ENCODE measurements at regions not wholly inside any gene's neighbourhood (a gene's known extent, or its start where the extent isn't known, plus 50 kb on each side); places are given as distances from the start of the nearest gene placed in this dataset.
A peak's percentile ranks its signal among the peaks of the same experiment; 100 is the strongest.

DNA sequence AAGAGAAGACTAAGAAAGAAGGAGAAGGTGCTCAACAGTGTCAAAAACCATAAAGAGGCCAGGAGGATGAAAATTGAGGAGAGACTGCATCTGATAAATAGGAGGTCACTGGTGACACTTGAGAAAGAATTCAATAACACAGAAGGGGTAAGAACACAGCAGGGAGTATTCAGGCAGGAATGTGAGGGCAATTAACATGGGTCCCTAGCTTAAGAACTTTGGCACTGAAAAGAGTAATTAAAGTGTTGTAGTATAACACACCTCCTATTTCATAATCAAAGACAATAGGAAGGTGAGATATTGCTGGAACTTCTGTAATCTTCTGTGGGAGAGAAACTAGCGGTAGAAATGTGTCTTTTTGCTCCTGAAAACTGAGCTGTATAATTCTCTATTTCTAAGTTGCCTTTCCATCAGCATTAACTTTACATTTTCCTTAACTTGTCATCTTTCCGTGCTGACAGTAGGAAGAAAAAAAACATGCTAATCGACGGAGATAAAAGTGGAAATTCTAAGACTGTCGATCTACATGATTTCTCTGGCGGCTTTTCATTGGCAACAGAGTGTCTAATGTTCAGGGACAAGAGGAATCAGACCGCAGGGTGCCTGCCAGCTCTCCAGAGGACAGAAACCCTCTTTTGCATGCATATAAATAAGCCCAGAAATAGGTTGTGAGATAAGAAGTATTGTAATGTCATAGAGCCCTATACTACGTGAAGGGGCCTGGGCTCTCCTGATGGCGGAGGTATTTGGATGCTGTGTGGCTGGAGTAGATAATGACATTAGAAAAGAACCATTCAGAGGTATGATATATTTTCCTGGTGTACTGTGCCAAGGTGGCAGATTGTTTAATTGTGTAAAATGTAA, 147.9 kb upstream of the GAP43 start:
- DNase-seq (ENCODE audit: low spot score), result no peak

DNA sequence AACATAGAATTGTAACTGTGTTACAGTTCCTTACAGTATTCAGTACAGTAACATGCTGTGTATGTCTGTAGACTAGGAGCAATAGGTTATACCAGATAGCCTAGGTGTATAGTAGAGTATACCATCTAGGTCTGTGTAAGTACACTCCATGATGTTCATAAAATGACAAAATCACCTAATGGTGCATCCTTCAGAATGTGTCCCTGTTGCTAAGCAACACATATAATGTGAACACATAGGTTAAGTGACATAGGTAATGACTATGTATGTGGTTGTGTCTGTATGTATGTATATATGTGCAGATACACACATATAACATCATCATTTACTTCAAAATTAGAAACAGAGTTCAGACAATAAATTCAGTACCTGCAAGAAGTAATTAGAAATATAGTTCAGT, 146.8 kb upstream of the GAP43 start:
- DNase-seq (ENCODE audit: low spot score), result no peak

GRCh38 chr3:115478359-115478758, 145.0 kb upstream of the GAP43 start:
- DNase-seq (ENCODE audit: low spot score), result no peak

- no peak for DNase-seq (ENCODE audit: low spot score)
Observed at GRCh38 chr3:115486880-115487279, 136.4 kb upstream of the GAP43 start.

GRCh38 chr3:115487968-115488367, 135.3 kb upstream of the GAP43 start:
- no peak for DNase-seq (ENCODE audit: low spot score)

DNA sequence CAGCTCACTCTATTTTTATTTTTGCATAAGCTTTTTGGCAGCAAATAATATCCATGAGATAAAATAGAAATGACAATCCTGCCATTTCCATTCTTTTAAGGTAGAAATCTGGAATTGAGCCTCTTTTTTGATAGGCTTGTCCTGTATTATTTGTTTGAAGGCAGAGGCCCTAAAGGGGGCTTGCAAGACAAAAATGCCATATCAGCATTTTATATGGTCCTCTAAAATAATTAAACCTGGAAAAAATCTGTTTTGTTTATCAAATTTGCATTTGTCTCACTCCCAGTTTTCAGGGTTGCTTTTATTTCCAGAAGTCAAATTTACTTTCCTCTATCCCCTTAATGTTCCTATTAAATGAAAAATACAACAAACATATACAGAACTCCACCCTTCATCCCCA, 134.9 kb upstream of the GAP43 start:
- DNase-seq (ENCODE audit: low spot score), result no peak

DNA sequence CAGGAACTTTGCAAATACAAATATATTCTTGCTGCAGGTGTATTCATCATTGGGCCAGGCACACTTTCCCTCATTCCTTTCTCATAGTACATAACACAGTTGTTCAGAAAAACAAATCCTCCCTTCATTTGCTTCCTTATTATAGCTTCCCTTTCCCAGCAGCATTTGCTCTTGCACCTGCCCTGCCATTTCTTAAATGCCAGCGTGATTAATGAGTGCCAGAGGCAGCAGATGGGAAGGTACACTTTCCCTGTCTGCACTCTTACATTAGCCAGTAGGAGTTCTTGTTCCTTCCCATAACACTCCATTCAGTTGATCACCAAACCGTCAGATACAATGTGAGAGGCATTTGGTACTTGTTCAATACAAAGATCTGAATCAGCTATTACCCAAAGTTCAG, 128.5 kb upstream of the GAP43 start:
- DNase-seq (ENCODE audit: low spot score), result no peak

- DNase-seq (ENCODE audit: low spot score), result no peak
Observed at GRCh38 chr3:115498421-115498820, 124.9 kb upstream of the GAP43 start.

GRCh38 chr3:115498898-115499297, 124.4 kb upstream of the GAP43 start:
- no peak for DNase-seq (ENCODE audit: low spot score)

- no peak for DNase-seq (ENCODE audit: low spot score)
Observed at GRCh38 chr3:115499666-115500065, 123.6 kb upstream of the GAP43 start.

DNA sequence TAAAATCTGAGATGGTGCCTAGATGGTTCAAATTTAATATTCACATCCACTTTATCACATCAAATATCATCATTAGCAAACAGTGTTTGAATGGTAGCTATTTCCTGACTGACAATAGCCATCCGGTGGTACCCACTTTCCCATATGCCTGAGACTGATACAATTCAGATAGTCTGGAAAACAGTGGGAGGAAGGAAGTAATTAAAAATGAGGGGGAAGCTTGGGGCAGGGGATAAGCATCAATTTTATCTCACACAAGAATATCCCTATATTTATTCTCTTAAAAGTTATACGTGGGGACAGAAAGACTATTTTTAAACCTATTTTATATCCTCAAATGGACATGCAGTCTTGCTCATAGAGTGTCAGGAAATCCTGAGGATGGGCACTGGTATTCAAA, 122.5 kb upstream of the GAP43 start:
- DNase-seq (ENCODE audit: low spot score), result no peak

DNA sequence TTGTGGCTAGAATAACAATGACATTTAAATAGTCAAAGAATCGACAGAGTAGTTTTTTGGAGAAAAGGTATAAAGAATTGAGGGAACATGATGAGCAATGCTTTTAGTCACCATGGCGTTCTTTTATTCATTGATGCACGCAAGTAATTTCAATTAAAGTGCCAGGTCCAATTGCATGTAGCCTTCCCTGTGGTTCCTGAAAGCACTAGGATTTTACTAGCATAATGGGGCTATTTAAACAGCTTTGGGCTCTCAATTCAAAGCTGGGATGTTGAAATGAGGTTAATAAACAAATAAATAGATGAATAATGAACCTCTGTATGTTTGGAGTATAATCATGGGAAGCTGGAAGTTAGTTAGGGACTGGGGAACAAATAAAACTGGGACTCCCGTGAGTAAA, 121.2 kb upstream of the GAP43 start:
- no peak for DNase-seq (ENCODE audit: low spot score)

DNA sequence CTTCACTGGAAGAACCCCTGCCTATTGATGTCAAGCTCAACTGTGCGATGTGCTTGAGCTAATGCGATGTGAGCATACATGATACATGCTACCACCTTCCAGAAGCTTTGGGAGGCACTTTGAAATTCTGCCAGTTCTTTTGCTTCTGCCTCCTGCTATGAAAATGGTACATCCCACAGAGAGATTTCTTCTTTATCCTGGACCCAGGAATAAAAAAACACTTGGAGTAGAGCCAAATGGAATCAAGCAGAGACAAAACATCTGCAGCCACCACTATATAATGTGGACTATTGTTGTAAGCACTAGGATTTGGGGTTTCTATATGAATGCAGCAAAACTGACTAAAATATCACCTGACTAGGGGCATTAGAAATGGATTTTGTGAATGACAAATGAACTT, 119.9 kb upstream of the GAP43 start:
- DNase-seq (ENCODE audit: low spot score), result no peak

- no peak for DNase-seq (ENCODE audit: low spot score)
Observed at GRCh38 chr3:115508562-115508961, 114.7 kb upstream of the GAP43 start.

GRCh38 chr3:115512565-115513415, 110.5 kb upstream of the GAP43 start:
- peak; percentile 17 for DNase-seq (ENCODE audit: low spot score)

DNA sequence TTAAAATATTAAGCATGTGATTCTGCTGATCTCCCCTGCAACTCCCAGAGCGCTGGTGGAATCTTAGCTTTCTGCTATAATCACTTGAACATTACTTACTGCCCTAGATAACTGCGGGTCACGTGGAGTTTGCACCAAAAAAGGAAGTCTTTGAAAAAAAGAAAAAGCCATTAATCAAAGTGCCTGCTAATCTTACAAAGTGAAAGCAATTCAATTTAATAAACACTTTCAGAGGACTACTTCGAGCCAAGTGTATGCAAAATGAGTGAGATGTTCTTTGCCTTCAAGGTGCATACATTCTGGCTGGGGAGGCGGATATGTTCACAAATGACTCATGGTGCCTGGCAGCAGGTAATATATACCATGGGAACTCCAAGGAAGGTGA, 109.9 kb upstream of the GAP43 start:
- no peak for DNase-seq (ENCODE audit: low spot score)

- no peak for DNase-seq (ENCODE audit: low spot score)
Observed at GRCh38 chr3:115517457-115518050, 105.8 kb upstream of the GAP43 start.

DNA sequence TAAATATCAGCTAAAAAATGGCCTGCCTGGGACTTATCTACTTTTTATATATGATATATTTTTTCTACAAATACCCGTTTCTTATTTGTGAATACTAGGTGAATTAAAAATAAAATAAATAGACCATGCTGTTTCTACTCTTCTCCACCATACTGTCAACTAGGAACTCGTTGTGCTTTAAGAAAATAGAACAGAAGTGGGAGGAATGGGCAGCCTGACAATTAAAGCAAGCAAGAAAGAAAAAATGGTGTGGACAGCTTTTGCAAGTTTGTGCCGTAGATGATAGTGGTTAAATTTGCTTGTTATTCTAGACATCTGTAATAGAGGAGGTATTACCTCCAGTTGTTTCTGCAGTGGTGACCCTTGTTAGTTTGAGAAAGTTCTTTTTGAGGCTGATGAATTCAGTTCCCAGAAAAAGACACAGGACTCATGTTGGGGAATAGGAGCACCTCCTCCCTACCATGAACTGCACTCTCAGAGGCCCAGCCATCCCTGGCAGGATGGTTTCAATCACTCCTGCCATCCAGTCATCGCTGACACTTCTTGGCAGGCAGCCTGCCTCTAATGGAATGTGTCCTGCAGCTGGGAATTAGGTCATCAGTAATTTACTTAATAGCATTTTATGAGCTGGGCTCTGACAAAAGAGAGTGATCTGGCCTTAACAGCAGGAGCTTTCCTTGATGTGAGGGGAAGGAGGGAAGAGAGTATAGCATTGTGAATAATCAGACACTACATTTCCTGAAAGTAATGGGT, 105.0 kb upstream of the GAP43 start:
- peak; percentile 60 for DNase-seq (ENCODE audit: low spot score)

DNA sequence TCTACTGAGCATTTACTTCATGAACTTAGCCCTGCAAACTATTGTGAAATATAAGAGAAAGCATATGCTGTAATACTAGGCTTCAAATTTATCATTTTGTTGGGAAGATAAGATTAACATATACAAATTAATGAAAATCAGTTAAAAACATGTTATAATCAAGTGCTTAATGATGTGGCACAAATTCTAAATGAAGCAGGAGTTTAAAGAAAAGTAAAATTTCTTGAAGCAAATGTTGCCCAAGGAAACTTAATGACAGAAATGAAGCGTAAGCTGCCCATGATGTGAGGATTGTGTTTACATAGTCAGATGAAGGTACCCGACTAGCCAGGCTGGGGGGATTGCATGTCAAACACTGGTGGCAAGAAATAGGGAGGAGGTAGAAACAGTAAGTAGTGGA, 103.1 kb upstream of the GAP43 start:
- no peak for DNase-seq (ENCODE audit: low spot score)

DNA sequence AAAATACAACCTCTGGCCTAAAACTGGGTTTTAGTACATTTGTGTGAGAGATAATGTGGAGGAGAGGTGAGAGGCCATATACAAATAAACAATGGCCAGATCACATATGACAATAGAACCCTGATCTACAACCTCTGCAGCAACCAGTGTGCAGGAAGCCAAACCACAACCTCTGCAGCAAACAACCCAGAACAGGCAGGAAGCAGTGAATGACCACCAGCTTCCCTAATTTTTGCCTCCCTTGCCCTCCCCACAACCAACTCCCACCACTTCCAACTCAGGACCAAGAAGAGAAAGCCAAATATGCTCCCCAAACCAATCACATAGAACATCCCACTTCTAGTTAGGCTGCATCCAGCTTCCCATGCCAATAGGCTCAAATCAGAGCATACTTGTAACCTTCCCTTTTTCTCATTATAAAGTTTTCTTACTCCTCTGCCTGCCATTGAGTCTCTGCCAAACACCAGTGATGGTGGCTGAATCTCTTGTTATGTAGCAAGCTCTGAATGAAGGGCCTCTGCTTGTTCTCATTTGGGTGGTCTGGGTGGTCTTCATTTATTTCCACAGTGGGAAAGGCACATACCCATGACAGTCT, 102.6 kb upstream of the GAP43 start:
- DNase-seq (ENCODE audit: low spot score), result no peak

- DNase-seq (ENCODE audit: low spot score), result no peak
Observed at GRCh38 chr3:115523458-115523857, 99.9 kb upstream of the GAP43 start.

DNA sequence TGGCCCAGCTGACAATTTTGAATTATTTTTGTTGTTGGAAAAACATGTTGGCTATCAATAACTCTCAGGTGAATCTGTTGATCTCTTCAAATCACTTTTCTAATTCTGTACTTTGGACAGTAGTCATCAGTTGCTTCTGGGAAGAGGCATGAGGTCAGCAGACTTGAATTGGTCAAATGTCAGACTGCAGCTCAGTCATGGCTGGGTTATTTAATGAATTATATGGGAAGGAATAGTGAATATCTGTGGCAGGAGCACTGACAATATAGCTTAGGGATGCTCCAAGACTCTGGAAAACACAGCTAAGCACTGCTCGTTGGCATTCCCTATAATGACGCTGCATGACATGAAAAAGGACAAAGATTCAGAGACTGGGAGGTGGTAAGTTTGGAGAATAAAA, 98.8 kb upstream of the GAP43 start:
- no peak for DNase-seq (ENCODE audit: low spot score)

Measured in AG08396 (cell line).